Mammary epithelial cell (primary cell): ENCODE measurements at regions not wholly inside any gene's neighbourhood (a gene's known extent, or its start where the extent isn't known, plus 50 kb on each side); places are given as distances from the start of the nearest gene placed in this dataset.

Experiments
- EZH2 ChIP-seq: IDR thresholded peaks from 2 replicates; pipeline ENCODE4 v1.6.1; 2012; ENCODE audit warnings: low read length, inconsistent platforms, borderline replicate concordance
- TF ChIP-seq, protein P1 (sequence below), 2 donors: IDR thresholded peaks in 1 of 2; conservative IDR thresholded peaks in 1 of 2; 2 replicates each; pipeline ENCODE4 v1.5.1; 2011 to 2012; ENCODE audit warnings: inconsistent platforms in 2 of 2, low read length in 2 of 2, mild to moderate bottlenecking in 2 of 2, control low read depth in 1 of 2, low read depth in 1 of 2; ENCODE audit not compliant: insufficient read depth in 1 of 2; ENCODE audit errors: extremely low read depth in 1 of 2

DNA sequence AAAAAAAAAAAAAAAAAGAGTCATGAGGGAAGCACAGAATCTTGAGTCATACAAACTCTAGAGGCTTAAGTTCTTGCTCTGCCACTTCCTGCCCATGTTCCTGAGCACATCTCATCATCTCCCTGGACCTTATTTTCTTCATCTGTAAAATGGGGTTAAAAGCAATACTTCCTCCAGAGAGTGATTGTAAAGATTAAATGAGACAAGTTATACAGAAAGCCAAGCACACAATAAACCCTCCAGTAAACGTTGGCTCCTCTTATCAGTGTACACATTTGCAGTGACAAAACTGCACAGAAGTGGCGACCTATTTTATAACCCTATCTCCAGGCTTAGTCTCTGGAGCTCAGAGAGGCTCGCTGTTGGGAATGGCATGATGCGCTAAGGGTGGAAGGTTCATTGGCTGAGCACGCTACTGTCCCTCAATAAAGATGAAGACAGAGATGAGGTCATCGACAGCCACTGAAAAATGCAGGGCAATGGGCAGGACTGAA lies 82.1 kb downstream of the RRAGC start:
- TF ChIP-seq, protein P1, sequence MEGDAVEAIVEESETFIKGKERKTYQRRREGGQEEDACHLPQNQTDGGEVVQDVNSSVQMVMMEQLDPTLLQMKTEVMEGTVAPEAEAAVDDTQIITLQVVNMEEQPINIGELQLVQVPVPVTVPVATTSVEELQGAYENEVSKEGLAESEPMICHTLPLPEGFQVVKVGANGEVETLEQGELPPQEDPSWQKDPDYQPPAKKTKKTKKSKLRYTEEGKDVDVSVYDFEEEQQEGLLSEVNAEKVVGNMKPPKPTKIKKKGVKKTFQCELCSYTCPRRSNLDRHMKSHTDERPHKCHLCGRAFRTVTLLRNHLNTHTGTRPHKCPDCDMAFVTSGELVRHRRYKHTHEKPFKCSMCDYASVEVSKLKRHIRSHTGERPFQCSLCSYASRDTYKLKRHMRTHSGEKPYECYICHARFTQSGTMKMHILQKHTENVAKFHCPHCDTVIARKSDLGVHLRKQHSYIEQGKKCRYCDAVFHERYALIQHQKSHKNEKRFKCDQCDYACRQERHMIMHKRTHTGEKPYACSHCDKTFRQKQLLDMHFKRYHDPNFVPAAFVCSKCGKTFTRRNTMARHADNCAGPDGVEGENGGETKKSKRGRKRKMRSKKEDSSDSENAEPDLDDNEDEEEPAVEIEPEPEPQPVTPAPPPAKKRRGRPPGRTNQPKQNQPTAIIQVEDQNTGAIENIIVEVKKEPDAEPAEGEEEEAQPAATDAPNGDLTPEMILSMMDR (conservative IDR thresholded peaks at IDR 0.05 in 1 of 2, IDR thresholded peaks at IDR 0.05 in 1 of 2; ENCODE audit: extremely low read depth in 1 of 2, insufficient read depth in 1 of 2, low read depth in 1 of 2, low read length in 2 of 2), result no peak
- TF ChIP-seq EZH2, result no peak
